CD14-positive monocyte (primary cell): ENCODE measurements at regions not wholly inside any gene's neighbourhood (a gene's known extent, or its start where the extent isn't known, plus 50 kb on each side); places are given as distances from the start of the nearest gene placed in this dataset.
"Not testable (repeated sequence)": the region's sequence is repeated elsewhere in the genome, so short reads cannot be mapped to it uniquely, and the experiment has no call there.

Experiments
- DNase-seq, 3 donors: peaks; one replicate each; pipeline ENCODE4 v3.0.0-alpha.2; 2011 to 2022
- H2AFZ ChIP-seq: 2 replicates; pipeline ENCODE4 v1.6.0; 2012; ENCODE audit warnings: mild to moderate bottlenecking, low read depth, low read length, inconsistent platforms; ENCODE audit not compliant: insufficient read depth, poor library complexity, severe bottlenecking
- H3K27ac ChIP-seq, 2 donors: 1 replicate in 1 of 2; 2 replicates in 1 of 2; pipeline ENCODE4 v1.5.1; 2012 to 2013; ENCODE audit warnings: low read length in 2 of 2, control low read depth in 1 of 2, inconsistent platforms in 1 of 2, low read depth in 1 of 2, mild to moderate bottlenecking in 1 of 2
- H3K27me3 ChIP-seq, 2 donors: one replicate each; pipeline versions ENCODE4 v1.6.0 to v1.6.1; 2011 to 2013; ENCODE audit warnings: low read length in 2 of 2; ENCODE audit not compliant: control insufficient read depth in 2 of 2, insufficient read depth in 2 of 2
- H3K36me3 ChIP-seq, 2 donors: replicated peaks in 1 of 2; 1 replicate in 1 of 2; 2 replicates in 1 of 2; pipeline versions ENCODE4 v1.5.1 to v1.6.1; 2012 to 2013; ENCODE audit warnings: low read length in 2 of 2, control low read depth in 1 of 2, inconsistent platforms in 1 of 2, mild to moderate bottlenecking in 1 of 2; ENCODE audit not compliant: insufficient read depth in 2 of 2, control insufficient read depth in 1 of 2
- H3K4me1 ChIP-seq, 2 donors: 1 replicate in 1 of 2; 2 replicates in 1 of 2; pipeline versions ENCODE4 v1.5.1 to v1.6.1; 2012 to 2013; ENCODE audit warnings: low read length in 2 of 2, control low read depth in 1 of 2, inconsistent platforms in 1 of 2, mild to moderate bottlenecking in 1 of 2, moderate library complexity in 1 of 2; ENCODE audit not compliant: insufficient read depth in 2 of 2, control insufficient read depth in 1 of 2
- H3K4me2 ChIP-seq: replicated peaks from 2 replicates; pipeline ENCODE3; 2012; ENCODE audit warnings: low read length, moderate library complexity, mild to moderate bottlenecking; ENCODE audit not compliant: poor library complexity, severe bottlenecking; ENCODE audit errors: extremely low read depth
- H3K4me3 ChIP-seq, 3 experiments: fragments of 200-600 bp in 1 of 3; sonication (generic) in 1 of 3; replicated peaks in 1 of 3; 1 replicate in 2 of 3; 2 replicates in 1 of 3; pipeline ENCODE4 v1.5.1; 2011 to 2013; ENCODE audit warnings: low read length in 3 of 3, mild to moderate bottlenecking in 3 of 3, control low read depth in 2 of 3, low read depth in 2 of 3, inconsistent platforms in 1 of 3, moderate library complexity in 1 of 3
- H3K79me2 ChIP-seq: 2 replicates; pipeline ENCODE4 v1.6.0; 2012; ENCODE audit warnings: mild to moderate bottlenecking, control low read depth, inconsistent platforms, low read length, moderate library complexity; ENCODE audit not compliant: insufficient read depth
- H3K9ac ChIP-seq: 2 replicates; pipeline ENCODE4 v1.6.0; 2017; ENCODE audit warnings: low read length, mild to moderate bottlenecking; ENCODE audit not compliant: insufficient read depth, poor library complexity, severe bottlenecking
- H3K9me3 ChIP-seq, 2 donors: replicated peaks in 1 of 2; 1 replicate in 1 of 2; 2 replicates in 1 of 2; pipeline versions ENCODE4 v1.5.1 to v1.6.1; 2012 to 2013; ENCODE audit warnings: low read length in 2 of 2, control low read depth in 1 of 2; ENCODE audit not compliant: control insufficient read depth in 1 of 2, insufficient read depth in 1 of 2
- H4K20me1 ChIP-seq: 2 replicates; pipeline ENCODE4 v1.6.0; 2012; ENCODE audit warnings: mild to moderate bottlenecking, low read length, control low read depth, moderate library complexity; ENCODE audit not compliant: insufficient read depth
- H3K27ac Mint-ChIP-seq, 7 donors: one replicate each; pipeline ENCODE4 v1.8.0; 2020; ENCODE audit warnings: mild to moderate bottlenecking in 7 of 7, mixed read lengths in 7 of 7, moderate library complexity in 6 of 7, inconsistent platforms in 2 of 7
- H3K27me3 Mint-ChIP-seq, 3 donors: one replicate each; pipeline ENCODE4 v1.8.0; 2021 to 2022; ENCODE audit warnings: low read depth in 3 of 3, mild to moderate bottlenecking in 3 of 3, mixed read lengths in 3 of 3, moderate library complexity in 3 of 3, inconsistent platforms in 1 of 3
- H3K36me3 Mint-ChIP-seq, 2 donors: one replicate each; pipeline ENCODE4 v1.8.0; 2020; ENCODE audit warnings: mixed read lengths in 2 of 2, inconsistent platforms in 1 of 2, mild to moderate bottlenecking in 1 of 2
- H3K4me1 Mint-ChIP-seq: one replicate; pipeline ENCODE4 v1.8.0; 2020; ENCODE audit warnings: mild to moderate bottlenecking, mixed read lengths
- H3K4me3 Mint-ChIP-seq, 2 donors: one replicate each; pipeline ENCODE4 v1.8.0; 2020; ENCODE audit warnings: mild to moderate bottlenecking in 2 of 2, mixed read lengths in 2 of 2, moderate library complexity in 1 of 2
- H3K9me3 Mint-ChIP-seq, 7 donors: one replicate each; pipeline ENCODE4 v1.8.0; 2020 to 2022; ENCODE audit warnings: mixed read lengths in 7 of 7, mild to moderate bottlenecking in 6 of 7, moderate library complexity in 6 of 7, inconsistent platforms in 2 of 7
- CTCF ChIP-seq: fragments of 200-600 bp; IDR thresholded peaks from one replicate; pipeline ENCODE4 v1.8.0; 2022; ENCODE audit warnings: antibody characterized with exemption, mild to moderate bottlenecking
- WGBS: methylation state at CpG from one replicate; pipeline ENCODE4 v1.1.5; 2013; ENCODE audit warnings: missing lambda C conversion rate; ENCODE audit not compliant: insufficient coverage; 5-methylcytosine and 5-hydroxymethylcytosine counted together
- intact Hi-C, 2 donors: fragments of 100-400 bp; cut with micrococcal nuclease; formaldehyde crosslinking; loops; one replicate each; pipeline versions ENCODE4 v1.15.0 to v1.15.1; 2023

- no peak overlapping the region for H3K27ac Mint-ChIP-seq
- H3K27me3 Mint-ChIP-seq, result peaks cover 2 to 3% (median 3%) of the 10 kb centered on the region in 3 donors
- no peaks in the 10 kb centered on the region for H3K4me1 ChIP-seq
- no peaks in the 10 kb centered on the region for H3K27me3 ChIP-seq
- no peaks in the 10 kb centered on the region for H3K4me1 Mint-ChIP-seq
- H3K27ac ChIP-seq, result no peak overlapping the region
- H3K36me3 ChIP-seq, result no peaks in the 10 kb centered on the region
- H3K9ac ChIP-seq, result no peak overlapping the region
- H3K36me3 Mint-ChIP-seq, result no peaks in the 10 kb centered on the region
- no peak overlapping the region for H2AFZ ChIP-seq
- H3K4me3 Mint-ChIP-seq, result no peak overlapping the region
- no peak overlapping the region for H3K4me2 ChIP-seq
- peaks cover 5 to 15% (median 8%) of the 10 kb centered on the region in 7 donors for H3K9me3 Mint-ChIP-seq
- no peaks in the 10 kb centered on the region for H4K20me1 ChIP-seq
- intact Hi-C loops, result no loop called here
- DNase-seq, result no peak
- 75% methylated on average over 1 of the region's 2 CpGs for WGBS
- peaks cover 0 to 10% of the 10 kb centered on the region in 2 donors for H3K9me3 ChIP-seq
- no peak overlapping the region for H3K4me3 ChIP-seq
- no peak for TF ChIP-seq CTCF
- H3K79me2 ChIP-seq, result no peaks in the 10 kb centered on the region
These were observed 249.6 kb downstream of the NKX6-1 start for GRCh38 chr4:84249521-84249920.

GRCh38 chr4:84245042-84245441 is 254.1 kb downstream of the NKX6-1 start:
- H3K4me3 Mint-ChIP-seq, H3K36me3 Mint-ChIP-seq, H3K4me1 ChIP-seq, H3K4me3 ChIP-seq, H2AFZ ChIP-seq, H4K20me1 ChIP-seq, intact Hi-C loops, H3K4me1 Mint-ChIP-seq, H3K27ac ChIP-seq, H3K27me3 Mint-ChIP-seq, H3K79me2 ChIP-seq, H3K9ac ChIP-seq, H3K4me2 ChIP-seq, DNase-seq, H3K36me3 ChIP-seq, H3K27me3 ChIP-seq: not testable (repeated sequence)
- peaks cover 0 to 20% of the 10 kb centered on the region in 2 donors for H3K9me3 ChIP-seq
- H3K9me3 Mint-ChIP-seq, result peaks cover 7 to 17% (median 11%) of the 10 kb centered on the region in 7 donors
- 94% methylated on average over 6 of the region's 14 CpGs for WGBS
- peak overlapping the region in 1 of 7 donors; percentile 73 for H3K27ac Mint-ChIP-seq

- H3K9ac ChIP-seq, H2AFZ ChIP-seq, H3K27ac Mint-ChIP-seq, H3K27ac ChIP-seq, H3K27me3 Mint-ChIP-seq, DNase-seq, H3K4me3 ChIP-seq, H3K79me2 ChIP-seq, H3K36me3 Mint-ChIP-seq, H3K36me3 ChIP-seq, H3K4me3 Mint-ChIP-seq, H3K27me3 ChIP-seq, H4K20me1 ChIP-seq, H3K4me1 Mint-ChIP-seq, H3K4me1 ChIP-seq, H3K4me2 ChIP-seq, intact Hi-C loops: not testable (repeated sequence)
- WGBS, result 95% methylated on average over 19 of the region's 19 CpGs
- peaks cover 0 to 20% of the 10 kb centered on the region in 2 donors for H3K9me3 ChIP-seq
- H3K9me3 Mint-ChIP-seq, result peaks cover 7 to 19% (median 13%) of the 10 kb centered on the region in 7 donors
These were observed 254.7 kb downstream of the NKX6-1 start for GRCh38 chr4:84244346-84244801.
